NCI-H2081 treated with DMSO at 0.1 percent for 48 hours (cell line): ENCODE measurements at regions not wholly inside any gene's neighbourhood (a gene's known extent, or its start where the extent isn't known, plus 50 kb on each side); places are given as distances from the start of the nearest gene placed in this dataset.

Experiments used
- DNase-seq: peaks from one replicate; lab custom pipeline; 2025; lab: John Stamatoyannopoulos, UW

- no peak for DNase-seq
These were observed 1086.5 kb downstream of the CDH11 start for GRCh38 chr16:64035337-64035736.

GRCh38 chr16:64019339-64019738 is 1102.5 kb downstream of the CDH11 start:
- DNase-seq, result no peak

GRCh38 chr16:64017796-64018195 is 1104.1 kb downstream of the CDH11 start:
- DNase-seq, result no peak

DNA sequence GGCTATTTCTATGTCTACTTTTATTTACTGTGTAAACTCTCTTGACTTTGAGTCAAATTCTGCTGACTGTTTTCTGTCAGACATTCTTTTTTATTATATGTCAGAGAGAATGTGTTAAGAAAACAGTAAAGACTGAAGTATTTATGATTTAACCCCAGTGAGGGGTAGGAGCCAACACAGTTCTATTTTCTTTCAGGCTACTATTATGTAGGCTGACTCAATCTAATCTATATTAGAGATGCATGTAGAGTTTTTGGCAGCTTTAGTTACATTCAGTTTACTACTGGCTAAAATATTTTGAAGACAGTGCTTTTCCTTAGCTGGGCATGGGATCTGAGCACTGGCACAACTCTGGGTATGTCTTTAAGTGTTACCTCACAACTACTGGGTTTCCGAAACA is 1108.0 kb downstream of the CDH11 start:
- no peak for DNase-seq

- no peak for DNase-seq
These were observed 1109.7 kb downstream of the CDH11 start for GRCh38 chr16:64012166-64012565.

GRCh38 chr16:64011650-64012049 is 1110.2 kb downstream of the CDH11 start:
- DNase-seq, result no peak

DNA sequence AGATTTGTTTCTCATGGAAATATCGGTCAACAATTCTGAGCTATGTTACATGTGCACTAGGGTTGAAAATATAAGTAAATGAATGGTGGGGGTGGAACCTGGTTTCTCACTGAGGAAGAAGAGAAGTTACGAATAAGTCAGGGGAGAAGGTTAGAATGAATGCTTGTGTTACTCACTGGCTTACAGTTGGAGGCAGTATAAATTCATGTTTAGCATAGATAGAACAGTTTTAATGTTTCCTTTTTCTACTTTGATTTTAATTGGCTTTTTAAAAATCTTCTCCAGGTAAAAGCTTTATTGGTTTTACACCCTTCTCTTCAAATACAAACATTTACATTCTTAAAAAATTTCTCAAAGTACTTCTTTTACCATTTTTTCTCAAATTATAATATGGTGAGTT is 1113.7 kb downstream of the CDH11 start:
- DNase-seq, result no peak

- DNase-seq, result no peak
These were observed 1117.7 kb downstream of the CDH11 start for GRCh38 chr16:64004116-64004515.

- no peak for DNase-seq
These were observed 1126.8 kb downstream of the CDH11 start for GRCh38 chr16:63995025-63995424.

DNA sequence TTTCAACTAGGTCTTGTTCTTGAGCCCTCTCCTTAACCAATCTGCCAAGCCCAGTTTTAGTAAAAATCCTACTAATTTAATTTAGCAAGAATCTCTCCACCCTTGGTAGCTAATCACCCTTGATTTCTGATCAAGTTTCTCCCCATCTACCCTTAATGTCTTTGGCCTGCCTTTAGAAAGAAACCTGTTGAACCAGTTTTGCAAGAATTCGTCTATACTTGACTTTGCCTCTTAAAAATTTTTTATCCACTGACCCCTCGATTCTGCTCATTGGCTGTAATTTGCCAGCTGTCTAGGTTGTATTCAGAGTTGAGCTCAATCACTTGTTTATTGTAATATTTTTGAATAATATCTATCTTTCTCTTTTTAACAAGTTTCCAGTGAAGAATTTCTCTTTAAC is 1138.5 kb downstream of the CDH11 start:
- no peak for DNase-seq

DNA sequence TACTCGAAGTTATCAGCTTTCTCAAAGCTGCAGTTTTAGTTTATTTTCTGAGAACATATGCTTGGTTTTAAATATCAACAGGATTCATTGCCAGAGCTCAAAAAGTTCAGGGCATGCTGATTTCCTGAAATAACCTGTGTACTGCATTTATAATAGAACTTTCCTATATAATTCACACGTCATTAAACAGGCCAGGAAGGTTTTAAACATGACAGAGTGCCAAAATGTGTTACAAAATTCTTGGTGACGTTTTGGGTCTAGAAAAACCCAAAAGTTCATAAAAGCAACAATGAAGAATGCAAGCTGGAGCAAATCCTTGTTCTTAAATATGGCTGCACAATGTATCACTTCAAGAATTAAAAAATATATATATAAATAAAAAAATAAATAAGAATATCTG is 1139.1 kb downstream of the CDH11 start:
- DNase-seq, result no peak

DNA sequence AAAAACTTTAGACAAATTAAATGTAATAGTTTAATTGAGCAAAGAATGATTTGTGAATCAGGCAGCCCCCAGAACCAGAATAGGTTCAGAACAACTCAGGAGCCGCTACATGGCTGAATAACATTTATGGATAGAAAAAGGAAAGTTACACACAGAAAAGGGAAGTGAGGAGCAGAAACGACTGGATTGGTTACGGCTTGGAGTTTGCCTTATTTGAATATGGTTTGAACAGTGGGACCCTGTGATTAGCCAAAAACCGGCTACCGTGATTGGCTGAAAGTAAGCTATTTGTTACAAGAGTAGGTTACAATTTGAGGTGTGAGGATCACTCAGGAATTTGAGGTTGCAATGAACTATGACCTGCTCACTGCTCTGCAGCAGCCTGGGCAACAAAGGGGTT is 1139.8 kb downstream of the CDH11 start:
- DNase-seq, result no peak

GRCh38 chr16:63981639-63982038 is 1140.2 kb downstream of the CDH11 start:
- DNase-seq, result no peak

DNA sequence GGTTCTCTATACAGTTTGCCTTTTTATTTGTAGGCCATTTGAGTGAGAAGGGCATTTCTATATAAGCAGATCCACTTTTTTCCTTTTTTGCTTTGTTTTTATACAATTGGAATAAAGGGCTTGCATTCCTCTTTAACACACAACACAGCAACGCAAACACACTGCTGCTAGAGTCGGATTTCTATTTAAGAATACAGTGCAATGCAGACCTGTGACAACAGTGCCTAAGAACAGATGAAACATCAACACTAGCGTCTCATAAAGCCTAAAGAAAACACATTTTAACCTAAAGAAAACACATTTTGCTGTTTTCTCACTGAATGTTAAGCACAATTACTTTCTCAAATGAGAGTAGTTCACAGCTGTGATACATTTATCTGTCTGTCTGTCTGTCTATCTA is 1141.1 kb downstream of the CDH11 start:
- no peak for DNase-seq

GRCh38 chr16:63978240-63978639 is 1143.6 kb downstream of the CDH11 start:
- no peak for DNase-seq

DNA sequence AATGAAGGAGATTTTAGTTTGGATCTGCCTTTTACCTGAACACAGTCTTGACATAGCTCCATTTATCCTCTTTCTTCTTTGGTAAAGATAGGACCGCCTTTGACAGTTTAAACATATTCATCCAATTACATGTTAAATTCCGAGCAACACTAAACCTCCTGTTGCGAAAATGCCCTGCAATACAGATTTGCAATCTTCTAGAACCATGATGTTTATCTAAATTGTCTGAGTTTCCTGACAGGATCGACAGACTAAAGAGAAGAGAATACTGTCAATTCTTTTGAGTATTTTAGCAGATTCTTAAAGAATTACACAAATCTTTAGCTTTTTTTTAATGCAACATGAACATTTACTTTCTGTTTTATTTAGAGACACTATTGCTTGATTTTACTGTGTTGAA is 1145.5 kb downstream of the CDH11 start:
- DNase-seq, result no peak

DNA sequence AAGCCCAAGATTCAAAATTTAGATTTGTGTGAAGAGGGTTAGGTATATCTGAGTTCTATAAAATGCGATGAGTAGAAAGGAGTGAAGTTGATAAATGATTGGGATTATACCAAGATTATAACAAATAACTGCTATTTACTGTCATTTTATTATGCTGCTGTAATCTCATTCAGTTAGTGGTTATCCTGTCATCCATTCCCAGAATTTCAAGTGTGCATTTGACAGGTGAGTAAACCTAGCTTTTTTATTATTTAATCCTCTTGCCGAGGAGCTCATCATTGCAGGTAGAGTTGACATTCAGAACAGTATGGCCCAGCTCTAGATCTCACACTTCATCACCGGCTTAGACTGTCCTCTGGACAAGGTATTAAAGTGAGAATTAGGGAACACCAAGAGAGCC is 1146.2 kb downstream of the CDH11 start:
- DNase-seq, result no peak

DNA sequence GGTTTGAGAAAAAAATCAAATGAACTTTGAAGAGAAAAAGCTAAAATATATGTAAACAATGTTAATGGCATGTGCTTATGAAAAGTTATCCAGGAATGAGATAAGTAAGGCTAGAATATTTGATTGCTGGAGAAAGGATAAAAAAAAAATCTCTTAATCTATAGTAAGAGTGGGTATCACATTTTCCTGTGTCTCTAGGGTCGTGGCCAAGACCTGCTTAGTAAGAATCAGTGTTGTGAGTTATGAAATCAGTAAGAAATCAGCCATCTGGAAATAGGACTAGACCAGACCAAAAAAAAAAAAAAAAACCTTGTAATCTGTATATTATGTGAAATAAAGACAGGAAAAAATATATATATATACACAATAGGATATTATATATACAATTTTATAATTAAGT is 1153.9 kb downstream of the CDH11 start:
- DNase-seq, result no peak

- no peak for DNase-seq
These were observed 1161.5 kb downstream of the CDH11 start for GRCh38 chr16:63960321-63960720.

DNA sequence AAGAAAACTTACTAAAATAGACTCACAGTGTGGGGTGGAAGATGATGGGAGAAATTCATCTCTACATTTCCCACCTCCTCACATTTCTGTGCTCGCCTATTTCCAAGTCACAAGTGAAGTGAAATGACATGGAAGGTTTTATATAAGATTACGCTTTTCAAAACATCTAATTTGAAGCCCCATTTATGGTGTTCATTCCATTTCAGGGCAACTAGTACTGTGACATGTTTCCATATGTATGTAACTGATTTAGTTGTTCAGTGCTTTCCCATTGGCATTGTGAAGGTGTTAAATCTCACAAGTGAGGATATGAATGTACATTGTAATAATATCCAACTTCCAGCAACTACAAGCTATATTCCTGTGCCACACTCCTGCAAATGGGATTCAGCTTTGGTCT is 1174.8 kb downstream of the CDH11 start:
- DNase-seq, result no peak

GRCh38 chr16:63945806-63946205 is 1176.1 kb downstream of the CDH11 start:
- no peak for DNase-seq

GRCh38 chr16:63943566-63943965 is 1178.3 kb downstream of the CDH11 start:
- no peak for DNase-seq

- no peak for DNase-seq
These were observed 1183.2 kb downstream of the CDH11 start for GRCh38 chr16:63938661-63939060.

DNA sequence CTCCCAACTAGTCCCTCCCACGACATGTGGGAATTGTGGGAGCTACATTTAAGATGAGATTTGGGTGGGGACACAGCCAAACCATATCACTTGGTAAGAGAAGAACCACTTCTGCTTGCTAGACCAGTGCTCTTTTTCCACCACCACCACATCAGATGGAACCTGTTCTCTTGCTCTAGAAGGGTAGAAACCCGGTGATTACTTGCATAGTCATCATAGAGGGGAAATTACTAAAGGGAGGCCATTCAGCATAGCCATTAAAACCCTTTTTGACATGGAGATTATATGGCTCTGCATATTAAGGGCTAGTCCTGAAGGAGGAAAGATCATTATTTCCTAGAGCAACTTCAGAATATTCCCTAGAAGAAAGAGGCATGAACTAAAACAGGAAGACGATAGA is 1188.0 kb downstream of the CDH11 start:
- DNase-seq, result no peak

DNA sequence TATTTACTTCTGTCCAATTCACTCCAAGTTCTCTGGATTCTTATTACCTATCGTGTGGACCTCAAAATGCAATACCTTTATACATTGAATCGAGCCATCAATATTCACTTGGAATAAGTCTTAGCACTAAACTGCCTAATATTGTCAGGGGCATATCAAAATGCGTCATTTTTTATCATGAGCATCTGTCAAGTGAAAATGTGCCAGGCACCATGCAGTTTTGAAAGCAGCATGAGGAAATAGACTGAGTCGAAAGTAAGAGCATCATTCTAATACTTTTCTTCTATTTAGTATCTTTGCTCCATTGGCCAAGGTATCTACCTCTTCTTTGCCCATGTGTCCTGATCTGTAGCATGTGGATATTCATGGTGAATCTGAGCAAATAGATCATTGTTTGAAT is 1193.4 kb downstream of the CDH11 start:
- DNase-seq, result no peak
